PC-9 (cell line): ENCODE measurements at regions not wholly inside any gene's neighbourhood (a gene's known extent, or its start where the extent isn't known, plus 50 kb on each side); places are given as distances from the start of the nearest gene placed in this dataset.

Source experiments
- CTCF ChIP-seq: fragments of 200-600 bp; sonication (generic); conservative IDR thresholded peaks from 2 replicates; pipeline ENCODE4 v1.6.1; 2017; ENCODE audit warnings: mixed run types, antibody characterized with exemption, mild to moderate bottlenecking, moderate library complexity
- EZH2 ChIP-seq: fragments of 200-600 bp; sonication (generic); IDR thresholded peaks from 2 replicates; pipeline ENCODE4 v1.8.0; 2017; ENCODE audit warnings: antibody characterized with exemption, low read depth

GRCh38 chr5:68652534-68652965, 437.0 kb downstream of the PIK3R1 start:
- TF ChIP-seq CTCF (no peak), EZH2 (no peak)
